H1 (cell line): ENCODE measurements at regions not wholly inside any gene's neighbourhood (a gene's known extent, or its start where the extent isn't known, plus 50 kb on each side); places are given as distances from the start of the nearest gene placed in this dataset.

Source experiments
- CBX5 ChIP-seq: fragments of 300-800, 300-1000 bp; sonication (generic); IDR thresholded peaks from 2 replicates; pipeline ENCODE4 v1.7.1; 2016; ENCODE audit warnings: antibody characterized with exemption, low read length, low read depth
- CBX8 ChIP-seq: fragments of 300-800, 300-1000 bp; sonication (generic); IDR thresholded peaks from 2 replicates; pipeline ENCODE4 v1.7.1; 2016; ENCODE audit warnings: low read depth, low read length, borderline replicate concordance
- CEBPB ChIP-seq: IDR thresholded peaks from 2 replicates; pipeline ENCODE4 v1.6.1; 2012; ENCODE audit warnings: low read depth, low read length
- EGR1 ChIP-seq: IDR thresholded peaks from 2 replicates; pipeline ENCODE4 v1.6.1; 2011; ENCODE audit warnings: low read depth, low read length, borderline replicate concordance
- EZH2 ChIP-seq: fragments of 200-600 bp; sonication (generic); IDR thresholded peaks from 2 replicates; pipeline ENCODE4 v1.7.1; 2012; ENCODE audit warnings: low read depth, mild to moderate bottlenecking, moderate library complexity, low read length, inconsistent platforms; ENCODE audit not compliant: severe bottlenecking
- GABPA ChIP-seq: IDR thresholded peaks from 2 replicates; pipeline ENCODE4 v1.6.1; 2011; ENCODE audit warnings: mild to moderate bottlenecking, low read length, moderate library complexity, borderline replicate concordance; ENCODE audit not compliant: insufficient read depth
- POU5F1 ChIP-seq: IDR thresholded peaks from 2 replicates; pipeline ENCODE4 v1.6.1; 2011; ENCODE audit warnings: low read depth, mild to moderate bottlenecking, low read length, moderate library complexity
- TEAD4 ChIP-seq: IDR thresholded peaks from 2 replicates; pipeline ENCODE4 v1.6.1; 2012; ENCODE audit warnings: low read depth, low read length, inconsistent platforms, mixed read lengths

DNA sequence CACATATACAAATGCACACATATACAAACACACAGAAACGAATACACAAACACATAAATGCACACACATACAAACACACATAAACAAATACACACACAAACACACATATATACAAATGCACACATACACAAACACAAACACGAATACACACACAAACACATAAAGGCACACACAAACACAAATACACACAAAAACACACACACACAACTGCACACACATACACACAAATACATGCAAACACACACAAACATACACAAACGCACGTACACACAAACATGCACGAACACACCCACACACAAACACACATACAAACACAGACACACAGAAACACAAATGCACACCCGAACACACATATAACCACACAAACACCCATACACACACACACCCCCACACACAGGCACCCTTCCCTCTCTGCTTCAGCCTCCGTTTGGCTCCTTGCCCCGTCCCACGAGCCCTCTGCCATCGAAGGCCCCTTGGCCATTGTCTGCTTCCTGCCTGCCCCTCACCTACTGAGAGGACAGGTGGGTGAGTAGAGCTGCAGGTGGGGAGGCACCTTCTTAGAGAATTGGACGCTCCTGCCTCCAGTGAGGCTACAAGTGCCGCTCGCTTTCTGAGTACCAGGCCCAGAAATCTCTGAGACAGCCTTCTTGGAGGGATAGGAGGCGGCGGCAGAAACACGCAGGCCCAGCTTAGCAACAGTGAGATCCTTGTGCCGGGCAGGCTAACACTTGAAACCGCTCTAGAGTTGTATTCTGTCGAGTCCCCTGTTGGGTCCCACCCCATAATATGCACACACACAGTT lies 331.2 kb downstream of the FOXL1 start (continued):
- TF ChIP-seq CEBPB (no peak), CBX5 (no peak), CBX8 (no peak), EGR1 (no peak), GABPA (no peak), TEAD4 (no peak), POU5F1 (no peak), EZH2 (no peak)
